Caco-2 (cell line): ENCODE measurements at regions not wholly inside any gene's neighbourhood (a gene's known extent, or its start where the extent isn't known, plus 50 kb on each side); places are given as distances from the start of the nearest gene placed in this dataset.

Experiments used
- BruUV-seq: library from RNA; stranded (reverse); fragments of 400-500 nt; replicated peaks from 2 replicates; lab custom pipeline; 2021; lab: Mats Ljungman, UMichigan
- CTCF ChIA-PET: fragments of 300-600 bp; sonication (Branson Sonifier 250); formaldehyde crosslinking; loops from one replicate; lab custom pipeline; 2022; ENCODE audit warnings: antibody characterized with exemption; lab: Charles Lee
- POLR2A ChIA-PET: fragments of 300-600 bp; sonication (Branson Sonifier 250); formaldehyde crosslinking; loops from one replicate; lab custom pipeline; 2022; ENCODE audit warnings: antibody characterized with exemption; lab: Charles Lee
- DNase-seq, 2 experiments: peaks; one replicate each; pipeline versions ENCODE4 v3.0.0 to v3.0.0-alpha.2; 2020 to 2022
- H3K27me3 ChIP-seq: replicated peaks from 2 replicates; pipeline ENCODE4 v1.6.0; 2011; ENCODE audit warnings: low read length; ENCODE audit not compliant: control insufficient read depth, insufficient read depth
- H3K36me3 ChIP-seq: 2 replicates; pipeline ENCODE4 v1.5.1; 2011; ENCODE audit warnings: low read length; ENCODE audit not compliant: control insufficient read depth, insufficient read depth
- H3K4me1 ChIP-seq: fragments of 250-450 bp; sonication (Bioruptor Pico); 2 replicates; pipeline ENCODE4 v1.5.1; 2020; ENCODE audit warnings: mild to moderate bottlenecking
- H3K4me3 ChIP-seq: 2 replicates; pipeline ENCODE4 v1.5.1; 2011; ENCODE audit warnings: low read depth, mild to moderate bottlenecking, control low read depth, low read length
- H3K9me3 ChIP-seq: fragments of 250-450 bp; sonication (Bioruptor Pico); 2 replicates; pipeline ENCODE4 v1.5.1; 2020; ENCODE audit warnings: mild to moderate bottlenecking, moderate library complexity
- H3K27ac Mint-ChIP-seq: one replicate; pipeline ENCODE4 v1.8.0; 2022; ENCODE audit warnings: mixed read lengths; ENCODE audit not compliant: unreplicated experiment
- H3K27me3 Mint-ChIP-seq: one replicate; pipeline ENCODE4 v1.8.0; 2022; ENCODE audit warnings: mixed read lengths; ENCODE audit not compliant: insufficient read depth, unreplicated experiment
- H3K36me3 Mint-ChIP-seq: one replicate; pipeline ENCODE4 v1.8.0; 2022; ENCODE audit warnings: mild to moderate bottlenecking, mixed read lengths; ENCODE audit not compliant: insufficient read depth, unreplicated experiment
- H3K4me1 Mint-ChIP-seq: one replicate; pipeline ENCODE4 v1.8.0; 2022; ENCODE audit warnings: low read depth, mixed read lengths; ENCODE audit not compliant: unreplicated experiment
- H3K4me3 Mint-ChIP-seq: one replicate; pipeline ENCODE4 v1.8.0; 2022; ENCODE audit warnings: mild to moderate bottlenecking, moderate library complexity, mixed read lengths; ENCODE audit not compliant: unreplicated experiment
- H3K9me3 Mint-ChIP-seq: one replicate; pipeline ENCODE4 v1.8.0; 2022; ENCODE audit warnings: mixed read lengths; ENCODE audit not compliant: unreplicated experiment
- intact Hi-C: fragments of 100-400 bp; cut with micrococcal nuclease; formaldehyde crosslinking; loops from one replicate; pipeline ENCODE4 v1.10.0; 2022; ENCODE audit not compliant: unreplicated experiment
- TF ChIP-seq, protein P1 (sequence below), 2 experiments: fragments of 200-600 bp in 1 of 2; IDR thresholded peaks; 1 replicate in 1 of 2; 2 replicates in 1 of 2; pipeline versions ENCODE4 v1.5.1 to v1.8.0; 2011 to 2022; ENCODE audit warnings: antibody characterized with exemption in 1 of 2, control low read depth in 1 of 2, inconsistent platforms in 1 of 2, low read depth in 1 of 2, low read length in 1 of 2, mild to moderate bottlenecking in 1 of 2, moderate library complexity in 1 of 2; ENCODE audit not compliant: insufficient read depth in 1 of 2, severe bottlenecking in 1 of 2, unreplicated experiment in 1 of 2

DNA sequence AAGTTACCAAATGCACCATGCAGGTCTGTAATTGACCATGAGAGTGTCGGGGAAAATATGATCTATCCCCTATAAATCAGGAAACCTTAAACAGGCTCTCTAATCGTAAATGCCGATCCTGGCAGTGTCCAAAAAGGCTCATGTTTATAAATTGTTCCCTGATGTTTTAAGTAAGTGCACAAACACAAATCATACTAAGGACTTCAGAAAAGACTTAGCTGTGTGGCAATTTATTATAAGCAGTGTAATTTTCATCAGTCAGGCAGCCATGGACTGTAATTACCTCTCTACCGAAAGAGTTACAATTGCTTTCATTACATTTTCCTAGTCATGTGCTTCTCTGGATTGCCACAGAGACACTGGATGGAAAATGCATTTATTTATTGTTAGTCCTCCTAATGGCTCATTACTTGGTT lies 73.4 kb upstream of the COX10 start:
- BruUV-seq = no TSS peak

DNA sequence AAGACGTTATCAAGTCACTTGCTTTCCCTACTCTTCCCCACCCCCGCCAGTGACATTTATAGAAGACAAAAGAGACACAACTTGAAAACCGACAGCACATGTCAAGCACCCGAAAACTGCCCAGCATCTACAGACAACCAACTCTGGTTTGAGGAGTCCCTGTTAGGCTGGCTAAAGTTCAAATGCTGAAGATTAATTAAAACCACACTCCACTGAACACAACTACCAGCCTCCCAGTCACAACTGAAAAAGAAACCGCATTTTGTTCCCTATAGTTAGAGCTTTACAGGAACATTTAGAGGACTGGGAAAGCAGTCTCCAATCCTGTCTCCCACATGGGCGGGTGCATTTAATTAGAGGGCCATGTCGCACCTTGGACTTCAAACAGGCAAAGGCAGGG lies 73.0 kb upstream of the COX10 start:
- H3K27me3 Mint-ChIP-seq = no peaks in the 10 kb centered on the region
- no peak for DNase-seq
- intact Hi-C loops = no loop called here
- no peak overlapping the region for H3K27ac Mint-ChIP-seq
- ChIA-PET POLR2A (no interaction called here), CTCF (no interaction called here)
- BruUV-seq = no TSS peak
- Histone ChIP-seq H3K4me3 (no peak overlapping the region), H3K36me3 (no peaks in the 10 kb centered on the region), H3K4me1 (no peaks in the 10 kb centered on the region), H3K27me3 (no peaks in the 10 kb centered on the region), H3K9me3 (no peaks in the 10 kb centered on the region)
- H3K4me1 Mint-ChIP-seq = no peaks in the 10 kb centered on the region
- H3K9me3 Mint-ChIP-seq = no peaks in the 10 kb centered on the region
- no peak overlapping the region for H3K4me3 Mint-ChIP-seq
- TF ChIP-seq, protein P1, sequence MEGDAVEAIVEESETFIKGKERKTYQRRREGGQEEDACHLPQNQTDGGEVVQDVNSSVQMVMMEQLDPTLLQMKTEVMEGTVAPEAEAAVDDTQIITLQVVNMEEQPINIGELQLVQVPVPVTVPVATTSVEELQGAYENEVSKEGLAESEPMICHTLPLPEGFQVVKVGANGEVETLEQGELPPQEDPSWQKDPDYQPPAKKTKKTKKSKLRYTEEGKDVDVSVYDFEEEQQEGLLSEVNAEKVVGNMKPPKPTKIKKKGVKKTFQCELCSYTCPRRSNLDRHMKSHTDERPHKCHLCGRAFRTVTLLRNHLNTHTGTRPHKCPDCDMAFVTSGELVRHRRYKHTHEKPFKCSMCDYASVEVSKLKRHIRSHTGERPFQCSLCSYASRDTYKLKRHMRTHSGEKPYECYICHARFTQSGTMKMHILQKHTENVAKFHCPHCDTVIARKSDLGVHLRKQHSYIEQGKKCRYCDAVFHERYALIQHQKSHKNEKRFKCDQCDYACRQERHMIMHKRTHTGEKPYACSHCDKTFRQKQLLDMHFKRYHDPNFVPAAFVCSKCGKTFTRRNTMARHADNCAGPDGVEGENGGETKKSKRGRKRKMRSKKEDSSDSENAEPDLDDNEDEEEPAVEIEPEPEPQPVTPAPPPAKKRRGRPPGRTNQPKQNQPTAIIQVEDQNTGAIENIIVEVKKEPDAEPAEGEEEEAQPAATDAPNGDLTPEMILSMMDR (IDR thresholded peaks at IDR 0.05; ENCODE audit: insufficient read depth in 1 of 2, low read depth in 1 of 2, low read length in 1 of 2, severe bottlenecking in 1 of 2, unreplicated experiment in 1 of 2) = no peak
- no peaks in the 10 kb centered on the region for H3K36me3 Mint-ChIP-seq

More for the DNA sequence above, 73.4 kb upstream of the COX10 start:
- H3K9me3 ChIP-seq = no peaks in the 10 kb centered on the region
- no peaks in the 10 kb centered on the region for H3K4me1 ChIP-seq
- Mint-ChIP-seq H3K4me3 (no peak overlapping the region), H3K27ac (no peak overlapping the region), H3K36me3 (no peaks in the 10 kb centered on the region), H3K9me3 (no peaks in the 10 kb centered on the region), H3K4me1 (no peaks in the 10 kb centered on the region), H3K27me3 (no peaks in the 10 kb centered on the region)
- TF ChIP-seq, protein P1 (IDR thresholded peaks at IDR 0.05; ENCODE audit: insufficient read depth in 1 of 2, low read depth in 1 of 2, low read length in 1 of 2, severe bottlenecking in 1 of 2, unreplicated experiment in 1 of 2) = no peak
- no peak overlapping the region for H3K4me3 ChIP-seq
- no peaks in the 10 kb centered on the region for H3K27me3 ChIP-seq
- no peaks in the 10 kb centered on the region for H3K36me3 ChIP-seq
- ChIA-PET POLR2A (no interaction called here), CTCF (no interaction called here)
- intact Hi-C loops = no loop called here
- DNase-seq = no peak

DNA sequence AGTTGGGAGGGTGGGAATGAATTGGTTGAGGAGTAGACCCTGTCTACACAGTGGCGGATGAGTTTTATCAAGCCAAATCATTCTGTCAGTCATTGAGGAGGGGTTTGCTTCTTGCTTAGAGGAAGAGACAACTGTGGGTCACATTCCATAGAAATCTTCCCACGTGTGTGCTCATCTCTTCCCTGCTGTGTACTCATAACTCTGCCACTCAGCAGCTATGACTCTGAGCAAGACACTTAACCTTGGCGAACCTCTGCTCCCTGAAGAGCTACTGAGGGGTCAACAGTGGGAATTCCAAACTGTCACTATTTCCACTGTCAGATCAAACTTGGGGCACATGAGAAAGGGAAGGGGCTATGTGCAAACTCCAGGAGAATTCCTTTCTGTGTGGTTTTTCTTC lies 72.6 kb upstream of the COX10 start:
- DNase-seq = no peak
- intact Hi-C loops = no loop called here
- H3K4me1 ChIP-seq = no peaks in the 10 kb centered on the region
- Mint-ChIP-seq H3K27me3 (no peaks in the 10 kb centered on the region), H3K27ac (no peak overlapping the region), H3K4me3 (no peak overlapping the region), H3K9me3 (no peaks in the 10 kb centered on the region), H3K4me1 (no peaks in the 10 kb centered on the region), H3K36me3 (no peaks in the 10 kb centered on the region)
- ChIA-PET POLR2A (no interaction called here), CTCF (no interaction called here)
- no TSS peak for BruUV-seq
- TF ChIP-seq, protein P1 (IDR thresholded peaks at IDR 0.05; ENCODE audit: insufficient read depth in 1 of 2, low read depth in 1 of 2, low read length in 1 of 2, severe bottlenecking in 1 of 2, unreplicated experiment in 1 of 2) = no peak
- no peaks in the 10 kb centered on the region for H3K27me3 ChIP-seq
- H3K36me3 ChIP-seq = no peaks in the 10 kb centered on the region
- no peak overlapping the region for H3K4me3 ChIP-seq
- no peaks in the 10 kb centered on the region for H3K9me3 ChIP-seq
